ENCODE measurements at regions not wholly inside any gene's neighbourhood (a gene's known extent, or its start where the extent isn't known, plus 50 kb on each side); places are given as distances from the start of the nearest gene placed in this dataset.

DNA sequence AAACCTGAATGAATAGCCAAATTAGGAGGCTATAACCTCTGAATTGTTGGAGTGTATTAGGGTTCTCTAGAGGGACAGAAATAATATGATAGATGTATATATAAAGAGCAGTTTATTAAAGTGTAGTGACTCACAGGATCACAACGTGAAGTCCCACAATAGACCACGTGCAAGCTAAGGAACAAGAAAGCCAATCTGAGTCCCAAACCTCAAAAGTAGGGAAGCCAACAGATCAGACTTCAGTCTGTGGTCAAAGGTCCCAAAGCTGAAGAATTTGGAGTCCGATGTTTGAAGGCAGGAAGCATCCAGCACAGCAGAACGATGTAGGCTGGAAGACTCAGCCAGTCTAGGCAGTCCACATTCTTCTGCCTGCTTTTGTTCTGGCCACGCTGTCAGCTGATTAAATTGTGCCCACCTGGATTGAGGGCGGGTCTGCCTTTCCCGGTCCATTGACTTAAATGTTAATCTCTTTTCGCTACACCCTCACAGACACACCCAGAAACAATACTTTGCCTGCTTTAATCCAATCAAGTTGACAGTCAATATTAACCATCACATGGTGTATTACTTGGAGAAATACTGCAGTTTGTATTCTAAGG, 550.6 kb downstream of the CDH10 start:
- DNase-seq (ENCODE audit: low read depth, low spot score) = no peak
- POLR2A ChIA-PET = no interaction called here
- TF ChIP-seq, protein P1, sequence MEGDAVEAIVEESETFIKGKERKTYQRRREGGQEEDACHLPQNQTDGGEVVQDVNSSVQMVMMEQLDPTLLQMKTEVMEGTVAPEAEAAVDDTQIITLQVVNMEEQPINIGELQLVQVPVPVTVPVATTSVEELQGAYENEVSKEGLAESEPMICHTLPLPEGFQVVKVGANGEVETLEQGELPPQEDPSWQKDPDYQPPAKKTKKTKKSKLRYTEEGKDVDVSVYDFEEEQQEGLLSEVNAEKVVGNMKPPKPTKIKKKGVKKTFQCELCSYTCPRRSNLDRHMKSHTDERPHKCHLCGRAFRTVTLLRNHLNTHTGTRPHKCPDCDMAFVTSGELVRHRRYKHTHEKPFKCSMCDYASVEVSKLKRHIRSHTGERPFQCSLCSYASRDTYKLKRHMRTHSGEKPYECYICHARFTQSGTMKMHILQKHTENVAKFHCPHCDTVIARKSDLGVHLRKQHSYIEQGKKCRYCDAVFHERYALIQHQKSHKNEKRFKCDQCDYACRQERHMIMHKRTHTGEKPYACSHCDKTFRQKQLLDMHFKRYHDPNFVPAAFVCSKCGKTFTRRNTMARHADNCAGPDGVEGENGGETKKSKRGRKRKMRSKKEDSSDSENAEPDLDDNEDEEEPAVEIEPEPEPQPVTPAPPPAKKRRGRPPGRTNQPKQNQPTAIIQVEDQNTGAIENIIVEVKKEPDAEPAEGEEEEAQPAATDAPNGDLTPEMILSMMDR (IDR thresholded peaks at IDR 0.05; ENCODE audit: insufficient read depth, low read length, missing control alignments) = no peak
- H3K4me3 ChIP-seq (ENCODE audit: low read depth, low read length) = no peak overlapping the region
- CTCF ChIA-PET = no interaction called here

DNA sequence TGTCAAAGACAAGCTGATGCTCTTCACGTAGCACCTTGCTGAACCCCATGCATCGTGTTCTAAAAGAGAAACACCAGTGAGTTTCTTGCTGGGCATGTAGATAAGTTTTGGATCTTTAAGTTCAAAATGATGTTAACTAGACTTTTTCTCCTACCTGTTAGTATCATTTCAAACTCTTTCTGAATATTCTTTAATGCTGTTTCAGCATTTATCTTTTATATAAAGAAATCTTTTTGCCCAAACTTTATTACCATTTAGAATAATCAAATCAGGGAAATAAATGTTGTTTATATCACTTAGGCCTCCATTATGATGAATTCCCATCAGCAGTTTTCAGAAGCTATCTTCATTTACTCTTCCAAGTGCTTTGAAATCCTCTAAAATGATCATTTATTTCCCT, 542.8 kb downstream of the CDH10 start:
- no peak for DNase-seq (ENCODE audit: low read depth, low spot score)
- H3K4me3 ChIP-seq (ENCODE audit: low read depth, low read length) = no peak overlapping the region
- POLR2A ChIA-PET = no interaction called here
- CTCF ChIA-PET = interaction anchor here (1.4 kb wide), 1 partner anchor 9 kb away, joined by 4 read pairs; no protein-coding TSS in a partner anchor
- TF ChIP-seq, protein P1 (IDR thresholded peaks at IDR 0.05; ENCODE audit: insufficient read depth, low read length, missing control alignments) = no peak

DNA sequence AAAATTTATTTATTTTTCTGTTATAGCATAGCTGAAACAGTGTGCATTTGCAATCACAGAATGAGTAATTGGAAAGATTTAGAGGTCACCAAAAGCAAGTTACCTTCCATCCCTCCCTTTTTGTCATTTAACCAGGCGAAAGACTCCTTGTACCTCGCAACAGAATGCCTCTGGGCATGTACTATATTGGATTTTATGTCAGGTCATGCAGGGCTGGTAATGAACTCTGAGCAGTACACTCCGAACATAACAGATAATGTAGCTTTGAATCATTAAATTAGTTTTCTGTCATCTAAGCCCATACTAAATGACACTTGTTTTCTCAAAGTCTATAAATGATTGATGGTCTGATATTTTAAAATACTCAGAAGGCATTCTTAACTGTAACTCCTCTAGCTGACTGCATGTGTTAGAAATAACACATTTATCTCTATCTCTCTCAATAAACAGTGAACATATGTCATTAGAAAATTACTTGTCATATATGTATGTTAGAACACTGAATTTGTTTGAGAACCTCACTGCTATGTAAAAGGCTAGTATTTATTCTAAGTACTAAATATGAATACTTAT, 541.2 kb downstream of the CDH10 start:
- no peak overlapping the region for H3K4me3 ChIP-seq (ENCODE audit: low read depth, low read length)
- ChIA-PET POLR2A (no interaction called here), CTCF (no interaction called here)
- TF ChIP-seq, protein P1 (IDR thresholded peaks at IDR 0.05; ENCODE audit: insufficient read depth, low read length, missing control alignments) = no peak
- no peak for DNase-seq (ENCODE audit: low read depth, low spot score)

DNA sequence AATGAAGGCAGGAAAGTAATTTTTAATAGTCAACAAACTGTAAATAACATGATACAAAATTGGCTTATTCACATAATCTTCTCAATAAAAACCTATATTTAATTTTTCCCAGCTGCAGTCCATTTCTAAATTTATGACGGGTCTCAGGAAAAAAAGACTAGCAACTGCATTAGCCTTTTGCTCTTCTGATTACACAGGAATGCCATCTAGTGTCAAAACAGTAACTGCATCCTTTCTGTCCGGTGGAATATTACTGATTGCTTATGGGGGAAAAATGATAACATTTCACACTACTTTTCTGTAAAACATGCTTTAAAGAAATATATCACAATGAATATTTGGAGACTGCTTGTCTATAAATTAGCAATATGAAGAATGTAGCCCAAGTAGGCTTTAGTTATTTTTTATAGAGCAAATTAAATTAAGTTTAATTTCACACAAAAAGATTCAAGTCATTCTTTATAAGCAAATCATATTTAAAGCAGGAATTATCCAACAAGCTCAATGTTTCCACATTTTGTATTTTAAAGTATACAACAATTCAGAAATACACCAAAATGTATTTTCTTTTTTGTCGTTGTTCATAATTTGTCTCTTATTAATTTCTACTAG, 534.7 kb downstream of the CDH10 start:
- CTCF ChIA-PET = interaction anchor here (1.3 kb wide), 1 partner anchor 15 kb away, joined by 3 read pairs; no protein-coding TSS in a partner anchor
- DNase-seq (ENCODE audit: low read depth, low spot score) = no peak
- TF ChIP-seq, protein P1 (IDR thresholded peaks at IDR 0.05; ENCODE audit: insufficient read depth, low read length, missing control alignments) = peak; percentile 41
- POLR2A ChIA-PET = no interaction called here
- no peak overlapping the region for H3K4me3 ChIP-seq (ENCODE audit: low read depth, low read length)

DNA sequence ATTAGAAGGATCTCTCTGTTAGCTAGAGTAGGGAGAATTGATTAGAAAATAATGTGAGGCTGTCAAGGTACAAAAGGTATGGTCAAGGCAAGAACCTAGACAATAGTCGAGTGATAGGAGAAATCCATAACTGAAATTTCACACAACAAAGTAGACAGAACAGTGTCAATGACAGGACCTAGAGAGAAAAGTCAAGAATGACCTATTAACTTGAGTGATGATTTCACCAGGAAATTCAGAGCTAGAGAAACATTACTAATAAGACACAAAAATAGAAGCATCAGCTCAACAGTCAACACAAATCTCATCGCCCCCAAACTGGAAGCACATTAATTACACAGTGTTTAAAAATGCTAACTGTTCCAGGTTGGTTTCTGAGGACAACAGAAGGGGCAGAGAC, 532.4 kb downstream of the CDH10 start:
- TF ChIP-seq, protein P1 (IDR thresholded peaks at IDR 0.05; ENCODE audit: insufficient read depth, low read length, missing control alignments) = no peak
- no peak overlapping the region for H3K4me3 ChIP-seq (ENCODE audit: low read depth, low read length)
- ChIA-PET POLR2A (no interaction called here), CTCF (no interaction called here)
- no peak for DNase-seq (ENCODE audit: low read depth, low spot score)

DNA sequence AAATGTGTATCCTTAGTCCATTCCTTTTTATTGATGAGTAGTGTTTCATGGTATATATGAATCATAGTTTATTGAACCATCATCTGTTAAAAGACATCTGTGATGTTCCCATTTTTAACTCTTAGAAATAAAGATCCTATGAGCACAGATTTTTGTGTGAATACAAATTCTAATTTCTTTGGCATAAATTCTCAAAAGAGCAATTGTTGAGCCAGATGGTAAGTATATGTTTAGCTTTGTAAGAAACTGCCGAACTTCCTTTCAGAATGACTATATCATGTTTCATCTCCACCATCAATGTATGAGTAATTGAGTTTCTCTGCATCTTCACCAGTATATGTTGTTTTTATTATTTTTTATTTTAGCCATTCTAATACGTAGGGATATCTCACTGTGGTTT, 526.4 kb downstream of the CDH10 start:
- H3K4me3 ChIP-seq (ENCODE audit: low read depth, low read length) = no peak overlapping the region
- POLR2A ChIA-PET = no interaction called here
- TF ChIP-seq, protein P1 (IDR thresholded peaks at IDR 0.05; ENCODE audit: insufficient read depth, low read length, missing control alignments) = no peak
- no peak for DNase-seq (ENCODE audit: low read depth, low spot score)
- CTCF ChIA-PET = no interaction called here

All from AG04449 (cell line).